ENCODE measurements at regions not wholly inside any gene's neighbourhood (a gene's known extent, or its start where the extent isn't known, plus 50 kb on each side); places are given as distances from the start of the nearest gene placed in this dataset.

GRCh38 chr18:68436485-68436884 lies 278.4 kb downstream of the TMX3 start:
- Histone ChIP-seq H3K4me1 (ENCODE audit: insufficient read depth) (no peaks in the 10 kb centered on the region), H3K4me2 (no peak overlapping the region), H3K9me2 (replicated peaks; ENCODE audit: insufficient read depth) (no peaks in the 10 kb centered on the region), H3K9me3 (ENCODE audit: low read depth) (no peaks in the 10 kb centered on the region), H3K36me3 (replicated peaks; ENCODE audit: insufficient read depth, low read depth) (no peaks in the 10 kb centered on the region), H3K27ac (no peak overlapping the region), H3K27me3 (no peaks in the 10 kb centered on the region), H2AFZ (no peak overlapping the region), H3K79me2 (no peaks in the 10 kb centered on the region), H4K20me1 (ENCODE audit: insufficient read depth, poor library complexity, severe bottlenecking) (no peaks in the 10 kb centered on the region), H3K4me3 (no peak overlapping the region)
- DNase-seq (ENCODE audit: low spot score) = no peak
- 89% methylated on average over 5 of the region's 5 CpGs for WGBS (ENCODE audit: low lambda C conversion rate, missing lambda C conversion rate)
- TF ChIP-seq EZH2 (IDR thresholded peaks at IDR 0.05; ENCODE audit: borderline replicate concordance) (no peak), EZH2phosphoT487 (IDR thresholded peaks at IDR 0.05; ENCODE audit: low read depth, severe bottlenecking, unreplicated experiment) (no peak)
- TF ChIP-seq, protein P1, sequence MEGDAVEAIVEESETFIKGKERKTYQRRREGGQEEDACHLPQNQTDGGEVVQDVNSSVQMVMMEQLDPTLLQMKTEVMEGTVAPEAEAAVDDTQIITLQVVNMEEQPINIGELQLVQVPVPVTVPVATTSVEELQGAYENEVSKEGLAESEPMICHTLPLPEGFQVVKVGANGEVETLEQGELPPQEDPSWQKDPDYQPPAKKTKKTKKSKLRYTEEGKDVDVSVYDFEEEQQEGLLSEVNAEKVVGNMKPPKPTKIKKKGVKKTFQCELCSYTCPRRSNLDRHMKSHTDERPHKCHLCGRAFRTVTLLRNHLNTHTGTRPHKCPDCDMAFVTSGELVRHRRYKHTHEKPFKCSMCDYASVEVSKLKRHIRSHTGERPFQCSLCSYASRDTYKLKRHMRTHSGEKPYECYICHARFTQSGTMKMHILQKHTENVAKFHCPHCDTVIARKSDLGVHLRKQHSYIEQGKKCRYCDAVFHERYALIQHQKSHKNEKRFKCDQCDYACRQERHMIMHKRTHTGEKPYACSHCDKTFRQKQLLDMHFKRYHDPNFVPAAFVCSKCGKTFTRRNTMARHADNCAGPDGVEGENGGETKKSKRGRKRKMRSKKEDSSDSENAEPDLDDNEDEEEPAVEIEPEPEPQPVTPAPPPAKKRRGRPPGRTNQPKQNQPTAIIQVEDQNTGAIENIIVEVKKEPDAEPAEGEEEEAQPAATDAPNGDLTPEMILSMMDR (IDR thresholded peaks at IDR 0.05; ENCODE audit: poor library complexity) = no peak

- TF ChIP-seq EZH2 (IDR thresholded peaks at IDR 0.05; ENCODE audit: borderline replicate concordance) (no peak), EZH2phosphoT487 (IDR thresholded peaks at IDR 0.05; ENCODE audit: low read depth, severe bottlenecking, unreplicated experiment) (no peak)
- TF ChIP-seq, protein P1 (IDR thresholded peaks at IDR 0.05; ENCODE audit: poor library complexity) = no peak
- Histone ChIP-seq H3K4me3 (no peak overlapping the region), H3K79me2 (no peaks in the 10 kb centered on the region), H3K4me1 (ENCODE audit: insufficient read depth) (no peaks in the 10 kb centered on the region), H4K20me1 (ENCODE audit: insufficient read depth, poor library complexity, severe bottlenecking) (no peaks in the 10 kb centered on the region), H3K27ac (no peak overlapping the region), H3K9me3 (ENCODE audit: low read depth) (no peaks in the 10 kb centered on the region), H3K4me2 (no peak overlapping the region), H3K27me3 (no peaks in the 10 kb centered on the region), H3K9me2 (replicated peaks; ENCODE audit: insufficient read depth) (no peaks in the 10 kb centered on the region), H3K36me3 (replicated peaks; ENCODE audit: insufficient read depth, low read depth) (no peaks in the 10 kb centered on the region), H2AFZ (no peak overlapping the region)
- DNase-seq (ENCODE audit: low spot score) = no peak
- 96% methylated on average over 2 of the region's 2 CpGs for WGBS (ENCODE audit: low lambda C conversion rate, missing lambda C conversion rate)
Observed at GRCh38 chr18:68435581-68435980, 279.3 kb downstream of the TMX3 start.

GRCh38 chr18:68431922-68432198 lies 283.0 kb downstream of the TMX3 start:
- 90% methylated on average over 5 of the region's 5 CpGs for WGBS (ENCODE audit: low lambda C conversion rate, missing lambda C conversion rate)
- Histone ChIP-seq H3K27ac (no peak overlapping the region), H3K4me2 (no peak overlapping the region), H3K4me1 (ENCODE audit: insufficient read depth) (no peaks in the 10 kb centered on the region), H2AFZ (no peak overlapping the region), H3K27me3 (no peaks in the 10 kb centered on the region), H3K4me3 (no peak overlapping the region), H3K36me3 (replicated peaks; ENCODE audit: insufficient read depth, low read depth) (no peaks in the 10 kb centered on the region), H4K20me1 (ENCODE audit: insufficient read depth, poor library complexity, severe bottlenecking) (no peaks in the 10 kb centered on the region), H3K9me2 (replicated peaks; ENCODE audit: insufficient read depth) (no peaks in the 10 kb centered on the region), H3K79me2 (no peaks in the 10 kb centered on the region), H3K9me3 (ENCODE audit: low read depth) (no peaks in the 10 kb centered on the region)
- TF ChIP-seq EZH2 (IDR thresholded peaks at IDR 0.05; ENCODE audit: borderline replicate concordance) = no peak
- DNase-seq (ENCODE audit: low spot score) = no peak

DNA sequence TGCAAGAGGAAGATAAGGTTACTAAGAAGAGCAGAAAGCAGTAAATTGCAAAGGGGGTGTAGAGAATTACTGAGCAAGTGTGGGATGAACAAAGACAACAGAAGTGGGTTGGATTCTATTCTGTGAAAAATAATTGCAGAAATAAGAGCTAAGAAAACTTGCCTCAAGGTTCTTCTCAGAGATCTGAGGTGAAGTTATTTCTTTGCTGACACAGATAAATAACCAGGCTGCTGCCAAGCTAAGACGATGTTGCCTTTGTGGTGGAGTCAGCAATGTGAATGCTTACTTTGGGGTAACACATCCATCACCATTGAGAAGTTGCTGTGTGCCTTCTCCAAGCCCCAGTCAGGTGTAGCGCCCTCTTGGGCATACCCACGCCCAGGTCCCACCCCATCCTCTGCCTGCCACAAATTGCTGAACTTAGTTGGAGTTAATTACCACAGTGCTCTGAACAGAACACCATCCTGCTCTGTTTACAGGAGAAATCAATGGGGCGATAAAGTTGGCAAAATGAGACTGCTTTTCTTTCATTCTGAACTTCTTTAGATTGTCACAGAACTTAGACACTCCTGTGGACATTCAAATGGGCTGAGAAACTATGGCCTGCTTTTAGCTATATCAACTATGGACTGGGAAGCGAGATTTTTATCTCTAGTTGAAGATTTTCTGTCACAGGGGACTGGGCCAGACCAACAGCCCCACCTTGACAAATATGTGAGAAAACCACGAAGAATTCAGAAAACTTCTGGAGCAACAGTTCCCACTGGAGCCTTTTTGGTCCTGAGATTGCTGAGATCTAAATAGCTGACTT lies 283.6 kb downstream of the TMX3 start:
- H4K20me1 ChIP-seq (ENCODE audit: insufficient read depth, poor library complexity, severe bottlenecking) = no peaks in the 10 kb centered on the region
- no peaks in the 10 kb centered on the region for H3K4me1 ChIP-seq (ENCODE audit: insufficient read depth)
- H2AFZ ChIP-seq = no peak overlapping the region
- H3K4me3 ChIP-seq = no peak overlapping the region
- no peaks in the 10 kb centered on the region for H3K9me3 ChIP-seq (ENCODE audit: low read depth)
- H3K79me2 ChIP-seq = no peaks in the 10 kb centered on the region
- WGBS (ENCODE audit: low lambda C conversion rate, missing lambda C conversion rate) = 67% methylated on average over 6 of the region's 6 CpGs
- H3K9me2 ChIP-seq (replicated peaks; ENCODE audit: insufficient read depth) = no peaks in the 10 kb centered on the region
- no peak for DNase-seq (ENCODE audit: low spot score)
- no peaks in the 10 kb centered on the region for H3K36me3 ChIP-seq (replicated peaks; ENCODE audit: insufficient read depth, low read depth)
- no peak for TF ChIP-seq EZH2 (IDR thresholded peaks at IDR 0.05; ENCODE audit: borderline replicate concordance)
- TF ChIP-seq, protein P1 (IDR thresholded peaks at IDR 0.05; ENCODE audit: poor library complexity) = no peak
- TF ChIP-seq EZH2phosphoT487 (IDR thresholded peaks at IDR 0.05; ENCODE audit: low read depth, severe bottlenecking, unreplicated experiment) = no peak
- no peak overlapping the region for H3K27ac ChIP-seq
- no peaks in the 10 kb centered on the region for H3K27me3 ChIP-seq
- no peak overlapping the region for H3K4me2 ChIP-seq

Measured in hepatocyte (in vitro differentiated cells).